Body of pancreas (tissue), 4 donors: ENCODE measurements at regions not wholly inside any gene's neighbourhood (a gene's known extent, or its start where the extent isn't known, plus 50 kb on each side); places are given as distances from the start of the nearest gene placed in this dataset.

Experiments used
- ATAC-seq: fragments of 150-250 bp; one replicate; pipeline ENCODE4 v1.9.1; 2016
- DNase-seq, 4 donors: peaks; one replicate each; pipeline ENCODE4 v3.0.0-alpha.2; 2019
- H3K27ac ChIP-seq, 4 donors: fragments of 200-600 bp; sonication (generic); 1 replicate in 3 of 4; 2 replicates in 1 of 4; pipeline versions ENCODE4 v1.5.1 to v1.6.1; 2016 to 2019; ENCODE audit warnings: mild to moderate bottlenecking in 1 of 4, mixed read lengths in 1 of 4, moderate library complexity in 1 of 4
- H3K27me3 ChIP-seq, 2 donors: fragments of 200-600 bp; sonication (generic); one replicate each; pipeline ENCODE4 v1.6.0; 2016; ENCODE audit warnings: mild to moderate bottlenecking in 1 of 2
- H3K36me3 ChIP-seq, 2 donors: fragments of 200-600 bp; sonication (generic); replicated peaks in 1 of 2; 2 replicates each; pipeline ENCODE4 v1.5.1; 2016; ENCODE audit warnings: low read depth in 2 of 2; ENCODE audit not compliant: insufficient read depth in 1 of 2
- H3K4me1 ChIP-seq: fragments of 200-600 bp; sonication (generic); one replicate; pipeline ENCODE4 v1.6.0; 2016
- H3K4me3 ChIP-seq, 2 donors: fragments of 200-600 bp; sonication (generic); 1 replicate in 1 of 2; 2 replicates in 1 of 2; pipeline ENCODE4 v1.5.1; 2016 to 2019
- H3K9me3 ChIP-seq, 3 donors: fragments of 200-600 bp; sonication (generic); 1 replicate in 2 of 3; 2 replicates in 1 of 3; pipeline ENCODE4 v1.5.1; 2016
- CTCF ChIP-seq, 7 experiments: fragments of 450-650 bp in 4 of 7; fragments of 200-600 bp in 3 of 7; sonication (generic) in 3 of 7; IDR thresholded peaks; one replicate each; pipeline ENCODE4 v1.5.1; 2016 to 2019; ENCODE audit warnings: antibody characterized with exemption in 7 of 7
- POLR2A ChIP-seq, 3 donors: fragments of 450-650 bp; IDR thresholded peaks; one replicate each; pipeline ENCODE4 v1.6.1; 2016; ENCODE audit warnings: antibody characterized with exemption in 3 of 3, mild to moderate bottlenecking in 2 of 3
- WGBS, 2 donors: methylation state at CpG; one replicate each; pipeline ENCODE4 v1.1.5; 2017; 5-methylcytosine and 5-hydroxymethylcytosine counted together
- intact Hi-C: fragments of 100-400 bp; cut with DNase I; formaldehyde crosslinking; loops from one replicate; pipeline ENCODE4 v1.15.1; 2023

GRCh38 chr10:89115876-89116627 is 91.1 kb downstream of the CH25H start:
- 88% methylated on average over 9 of the region's 9 CpGs for WGBS, 2 donors
- Histone ChIP-seq H3K9me3 (no peaks in the 10 kb centered on the region), H3K27me3 (no peaks in the 10 kb centered on the region), H3K4me1 (no peaks in the 10 kb centered on the region), H3K27ac (no peak overlapping the region), H3K36me3 (no peaks in the 10 kb centered on the region), H3K4me3 (no peak overlapping the region)
- TF ChIP-seq CTCF (IDR thresholded peaks at IDR 0.05): no peak
- no peak for TF ChIP-seq POLR2A (IDR thresholded peaks at IDR 0.05)
- DNase-seq (no peak), ATAC-seq (no peak)
- intact Hi-C loops: no loop called here

GRCh38 chr10:89114846-89115625 is 92.1 kb downstream of the CH25H start:
- no peaks in the 10 kb centered on the region for H3K27me3 ChIP-seq

GRCh38 chr10:89102735-89103134 is 104.4 kb downstream of the CH25H start:
- TF ChIP-seq CTCF (IDR thresholded peaks at IDR 0.05): no peak
- H3K27ac ChIP-seq: no peak overlapping the region
- WGBS, 2 donors: 76 to 80% methylated on average over 3 of the region's 3 CpGs
- ATAC-seq (no peak), DNase-seq (no peak)
- intact Hi-C loops: no loop called here
- no peaks in the 10 kb centered on the region for H3K27me3 ChIP-seq
- no peaks in the 10 kb centered on the region for H3K4me1 ChIP-seq
- H3K4me3 ChIP-seq: no peak overlapping the region
- H3K36me3 ChIP-seq: no peaks in the 10 kb centered on the region
- H3K9me3 ChIP-seq: no peaks in the 10 kb centered on the region

More at GRCh38 chr10:89114846-89115625, 92.1 kb downstream of the CH25H start:
- TF ChIP-seq POLR2A (IDR thresholded peaks at IDR 0.05) (no peak), CTCF (IDR thresholded peaks at IDR 0.05) (no peak)
- ATAC-seq: no peak
- Histone ChIP-seq H3K4me1 (no peaks in the 10 kb centered on the region), H3K36me3 (no peaks in the 10 kb centered on the region), H3K4me3 (no peak overlapping the region), H3K9me3 (no peaks in the 10 kb centered on the region), H3K27ac (no peak overlapping the region)
- intact Hi-C loops: no loop called here
- DNase-seq: no peak
- WGBS, 2 donors: 64 to 66% methylated on average over 1 of the region's 1 CpG

GRCh38 chr10:89101943-89102342 is 105.2 kb downstream of the CH25H start:
- WGBS, 2 donors: 71 to 83% methylated on average over 4 of the region's 4 CpGs
- TF ChIP-seq CTCF (IDR thresholded peaks at IDR 0.05) (no peak), POLR2A (IDR thresholded peaks at IDR 0.05) (no peak)
- H3K36me3 ChIP-seq: no peaks in the 10 kb centered on the region
- intact Hi-C loops: no loop called here
- H3K4me1 ChIP-seq: no peaks in the 10 kb centered on the region
- no peaks in the 10 kb centered on the region for H3K27me3 ChIP-seq
- H3K4me3 ChIP-seq: no peak overlapping the region
- DNase-seq (no peak), ATAC-seq (no peak)
- H3K27ac ChIP-seq: no peak overlapping the region
- H3K9me3 ChIP-seq: no peaks in the 10 kb centered on the region
